H9 (cell line): ENCODE measurements at regions not wholly inside any gene's neighbourhood (a gene's known extent, or its start where the extent isn't known, plus 50 kb on each side); places are given as distances from the start of the nearest gene placed in this dataset.

Experiments
- DNase-seq: peaks from one replicate; pipeline ENCODE4 v3.0.0-alpha.2; 2017
- H2AFZ ChIP-seq: one replicate; pipeline ENCODE4 v1.6.1; 2013; ENCODE audit warnings: mild to moderate bottlenecking, low read length, control low read depth, moderate library complexity
- H2AK5ac ChIP-seq: 2 replicates; pipeline ENCODE4 v1.6.1; 2013; ENCODE audit warnings: low read length, control low read depth, mixed read lengths; ENCODE audit not compliant: insufficient read length
- H2BK120ac ChIP-seq: one replicate; pipeline ENCODE4 v1.6.1; 2013; ENCODE audit warnings: low read depth, mild to moderate bottlenecking, low read length, control low read depth, inconsistent platforms; ENCODE audit not compliant: poor library complexity, severe bottlenecking
- H2BK12ac ChIP-seq: 2 replicates; pipeline ENCODE4 v1.6.1; 2013; ENCODE audit warnings: low read length, control low read depth, mixed read lengths, low read depth; ENCODE audit not compliant: insufficient read length
- H2BK15ac ChIP-seq: 2 replicates; pipeline ENCODE4 v1.6.1; 2013; ENCODE audit warnings: low read depth, low read length, control low read depth
- H2BK20ac ChIP-seq: one replicate; pipeline ENCODE4 v1.6.1; 2013; ENCODE audit warnings: low read depth, mild to moderate bottlenecking, low read length, control low read depth, inconsistent platforms; ENCODE audit not compliant: poor library complexity, severe bottlenecking
- H2BK5ac ChIP-seq: 2 replicates; pipeline ENCODE4 v1.6.1; 2013; ENCODE audit warnings: low read length, control low read depth, mixed read lengths; ENCODE audit not compliant: insufficient read length
- H3K14ac ChIP-seq: 2 replicates; pipeline ENCODE4 v1.6.1; 2013; ENCODE audit warnings: low read length, control low read depth; ENCODE audit not compliant: insufficient read depth
- H3K18ac ChIP-seq: 2 replicates; pipeline ENCODE4 v1.6.1; 2013; ENCODE audit warnings: low read depth, mild to moderate bottlenecking, mixed read lengths, low read length, control low read depth; ENCODE audit not compliant: insufficient read length
- H3K23ac ChIP-seq: 2 replicates; pipeline ENCODE4 v1.6.1; 2013; ENCODE audit warnings: low read length, control low read depth, mixed read lengths, low read depth; ENCODE audit not compliant: insufficient read length
- H3K23me2 ChIP-seq: 2 replicates; pipeline ENCODE4 v1.6.1; 2013; ENCODE audit warnings: low read depth, mild to moderate bottlenecking, mixed read lengths, low read length, control low read depth; ENCODE audit not compliant: insufficient read length, poor library complexity, severe bottlenecking
- H3K27ac ChIP-seq: 2 replicates; pipeline ENCODE4 v1.5.1; 2013; ENCODE audit warnings: low read length, control low read depth, mixed read lengths, low read depth; ENCODE audit not compliant: insufficient read length
- H3K27me3 ChIP-seq: 2 replicates; pipeline ENCODE4 v1.6.1; 2013; ENCODE audit warnings: low read length, control low read depth, inconsistent platforms; ENCODE audit not compliant: insufficient read depth
- H3K4ac ChIP-seq: 2 replicates; pipeline ENCODE4 v1.6.1; 2013; ENCODE audit warnings: low read depth, mild to moderate bottlenecking, control low read depth, inconsistent platforms, low read length, moderate library complexity
- H3K4me1 ChIP-seq: 2 replicates; pipeline ENCODE4 v1.6.1; 2013; ENCODE audit warnings: low read length, control low read depth, inconsistent platforms; ENCODE audit not compliant: insufficient read depth
- H3K4me2 ChIP-seq: 2 replicates; pipeline ENCODE4 v1.6.1; 2013; ENCODE audit warnings: low read length, control low read depth, mixed read lengths; ENCODE audit not compliant: insufficient read length, insufficient read depth
- H3K56ac ChIP-seq: 2 replicates; pipeline ENCODE4 v1.6.1; 2013; ENCODE audit warnings: low read depth, mild to moderate bottlenecking, mixed read lengths, low read length, control low read depth; ENCODE audit not compliant: insufficient read length
- H3K79me1 ChIP-seq: 2 replicates; pipeline ENCODE4 v1.6.1; 2013; ENCODE audit warnings: low read depth, mild to moderate bottlenecking, moderate library complexity, low read length, control low read depth, inconsistent platforms; ENCODE audit not compliant: insufficient read depth, poor library complexity, severe bottlenecking
- H3K79me2 ChIP-seq: 2 replicates; pipeline ENCODE4 v1.6.1; 2013; ENCODE audit warnings: low read length, control low read depth, inconsistent platforms; ENCODE audit not compliant: insufficient read depth
- H3K9ac ChIP-seq: 2 replicates; pipeline ENCODE4 v1.6.1; 2013; ENCODE audit warnings: low read length, control low read depth, mixed read lengths; ENCODE audit not compliant: insufficient read length; ENCODE audit errors: extremely low read depth
- H3K9me3 ChIP-seq: one replicate; pipeline ENCODE4 v1.6.1; 2013; ENCODE audit warnings: low read depth, low read length, inconsistent platforms; ENCODE audit not compliant: control insufficient read depth
- H3T11ph ChIP-seq: one replicate; pipeline ENCODE4 v1.6.1; 2013; ENCODE audit warnings: mild to moderate bottlenecking, low read length, control low read depth, inconsistent platforms
- H4K20me1 ChIP-seq: one replicate; pipeline ENCODE4 v1.6.1; 2013; ENCODE audit not compliant: control insufficient read depth, insufficient read length, insufficient read depth
- H4K5ac ChIP-seq: 2 replicates; pipeline ENCODE4 v1.6.1; 2013; ENCODE audit warnings: low read depth, mild to moderate bottlenecking, mixed read lengths, low read length, control low read depth; ENCODE audit not compliant: insufficient read length
- H4K8ac ChIP-seq: replicated peaks from 2 replicates; pipeline ENCODE4 v1.6.1; 2013; ENCODE audit warnings: low read length, control low read depth, mixed read lengths, low read depth; ENCODE audit not compliant: insufficient read length
- H4K91ac ChIP-seq: 2 replicates; pipeline ENCODE4 v1.6.1; 2013; ENCODE audit warnings: low read depth, mild to moderate bottlenecking, moderate library complexity, mixed read lengths, low read length, control low read depth; ENCODE audit not compliant: insufficient read length
- H3K27ac Mint-ChIP-seq, 3 experiments: 2 replicates in 2 of 3; 3 replicates in 1 of 3; pipeline ENCODE4 v1.8.0; 2020 to 2021; ENCODE audit warnings: mixed read lengths in 3 of 3, mild to moderate bottlenecking in 1 of 3, moderate library complexity in 1 of 3
- H3K27me3 Mint-ChIP-seq: 2 replicates; pipeline ENCODE4 v1.8.0; 2021; ENCODE audit warnings: low read depth, mild to moderate bottlenecking, moderate library complexity, mixed read lengths
- H3K36me3 Mint-ChIP-seq, 3 experiments: 2 replicates in 2 of 3; 3 replicates in 1 of 3; pipeline ENCODE4 v1.8.0; 2020 to 2021; ENCODE audit warnings: low read depth in 3 of 3, mixed read lengths in 3 of 3; ENCODE audit not compliant: insufficient read depth in 1 of 3
- H3K4me1 Mint-ChIP-seq, 2 experiments: 2 replicates each; pipeline ENCODE4 v1.8.0; 2020; ENCODE audit warnings: mixed read lengths in 2 of 2
- H3K4me3 Mint-ChIP-seq, 2 experiments: 2 replicates in 1 of 2; 3 replicates in 1 of 2; pipeline ENCODE4 v1.8.0; 2020 to 2021; ENCODE audit warnings: mild to moderate bottlenecking in 2 of 2, mixed read lengths in 2 of 2, moderate library complexity in 1 of 2
- H3K9me3 Mint-ChIP-seq, 2 experiments: 2 replicates in 1 of 2; 3 replicates in 1 of 2; pipeline ENCODE4 v1.8.0; 2020; ENCODE audit warnings: mild to moderate bottlenecking in 2 of 2, mixed read lengths in 2 of 2, moderate library complexity in 1 of 2
- CTCF ChIP-seq: fragments of 200-600 bp; sonication (generic); conservative IDR thresholded peaks from 3 replicates; pipeline ENCODE4 v1.8.0; 2021; ENCODE audit warnings: antibody characterized with exemption, mild to moderate bottlenecking
- WGBS: extraction: QIAGEN DNeasy Blood & Tissue Kit; methylation state at CpG from one replicate; pipeline ENCODE4 v1.1.7; 2013; ENCODE audit warnings: missing lambda C conversion rate, low lambda C conversion rate, mixed read lengths; ENCODE audit not compliant: insufficient read length; ENCODE audit errors: extremely low coverage; 5-methylcytosine and 5-hydroxymethylcytosine counted together

GRCh38 chr3:106256249-106256957 is 387.6 kb upstream of the CBLB start:
- no peaks in the 10 kb centered on the region for H4K20me1 ChIP-seq
- no peak for TF ChIP-seq CTCF
- peaks cover 11% of the 10 kb centered on the region in 2 experiments; a peak in 4 of 5 replicates for H3K9me3 Mint-ChIP-seq
- no peak overlapping the region for H2AK5ac ChIP-seq
- no peak overlapping the region for H2BK120ac ChIP-seq
- no peaks in the 10 kb centered on the region for H3K79me1 ChIP-seq
- no peak overlapping the region for H3K14ac ChIP-seq
- no peak overlapping the region for H3K27ac ChIP-seq
- no peak overlapping the region for H2BK20ac ChIP-seq
- no peak overlapping the region for H3K9ac ChIP-seq
- DNase-seq = peak; percentile 30
- no peak overlapping the region for H3K4me2 ChIP-seq
- peak overlapping the region; percentile 29 for H2AFZ ChIP-seq
- no peaks in the 10 kb centered on the region for H3K9me3 ChIP-seq
- H3T11ph ChIP-seq = no peak overlapping the region
- H4K5ac ChIP-seq = no peak overlapping the region
- H3K27ac Mint-ChIP-seq = no peak overlapping the region
- H4K91ac ChIP-seq = no peak overlapping the region
- H3K56ac ChIP-seq = no peak overlapping the region
- no peaks in the 10 kb centered on the region for H3K23me2 ChIP-seq
- peak overlapping the region; percentile 48 for H3K18ac ChIP-seq
- no peaks in the 10 kb centered on the region; the same call in 1 of the 2 replicates for H3K27me3 Mint-ChIP-seq
- peaks cover under 1 to 11% (median 7%) of the 10 kb centered on the region in 3 experiments; a peak in 5 of 7 replicates for H3K36me3 Mint-ChIP-seq
- no peak overlapping the region for H3K23ac ChIP-seq
- no peak overlapping the region for H4K8ac ChIP-seq
- peaks cover 2 to 15% of the 10 kb centered on the region in 2 experiments; a peak in 3 of 4 replicates for H3K4me1 Mint-ChIP-seq
- no peak overlapping the region for H2BK5ac ChIP-seq
- no peaks in the 10 kb centered on the region for H3K4me1 ChIP-seq
- WGBS = no CpG with 5 or more reads among the region's 11 CpGs
- H3K4ac ChIP-seq = no peak overlapping the region
- no peaks in the 10 kb centered on the region for H3K27me3 ChIP-seq
- H2BK12ac ChIP-seq = no peak overlapping the region
- no peak overlapping the region for H3K4me3 Mint-ChIP-seq
- no peaks in the 10 kb centered on the region for H3K79me2 ChIP-seq
- H2BK15ac ChIP-seq = no peak overlapping the region
